Karpas-422 (cell line): ENCODE measurements at regions not wholly inside any gene's neighbourhood (a gene's known extent, or its start where the extent isn't known, plus 50 kb on each side); places are given as distances from the start of the nearest gene placed in this dataset.
A peak's percentile ranks its signal among the peaks of the same experiment; 100 is the strongest.

Source experiments
- DNase-seq: peaks from one replicate; pipeline ENCODE4 v3.0.0-alpha.2; 2015
- H2AFZ ChIP-seq: fragments of 200-600 bp; sonication (generic); 2 replicates; pipeline ENCODE4 v1.6.1; 2014; ENCODE audit warnings: antibody characterized with exemption, low read length, mixed read lengths
- H3K27ac ChIP-seq: fragments of 200-600 bp; sonication (generic); 2 replicates; pipeline ENCODE4 v1.5.1; 2014; ENCODE audit warnings: mild to moderate bottlenecking, low read length, moderate library complexity
- H3K27me3 ChIP-seq: fragments of 200-600 bp; sonication (generic); 2 replicates; pipeline ENCODE4 v1.6.1; 2014; ENCODE audit warnings: low read length, mixed read lengths
- H3K36me3 ChIP-seq: fragments of 200-600 bp; sonication (generic); 2 replicates; pipeline ENCODE4 v1.6.1; 2014; ENCODE audit warnings: low read length, mixed read lengths; ENCODE audit not compliant: insufficient read depth
- H3K4me1 ChIP-seq: fragments of 200-600 bp; sonication (generic); 2 replicates; pipeline ENCODE4 v1.6.1; 2014; ENCODE audit warnings: mild to moderate bottlenecking, low read length, mixed read lengths
- H3K4me2 ChIP-seq: fragments of 200-600 bp; sonication (generic); 2 replicates; pipeline ENCODE4 v1.6.1; 2014; ENCODE audit warnings: low read length, low read depth, mild to moderate bottlenecking; ENCODE audit not compliant: poor library complexity, severe bottlenecking
- H3K4me3 ChIP-seq: fragments of 200-600 bp; sonication (generic); 2 replicates; pipeline ENCODE4 v1.5.1; 2014; ENCODE audit warnings: mild to moderate bottlenecking, antibody characterized with exemption, low read length, mixed read lengths
- H3K79me2 ChIP-seq: fragments of 200-600 bp; sonication (generic); 2 replicates; pipeline ENCODE4 v1.6.1; 2014; ENCODE audit warnings: mild to moderate bottlenecking, low read length, mixed read lengths
- H3K9ac ChIP-seq: fragments of 200-600 bp; sonication (generic); 2 replicates; pipeline ENCODE4 v1.6.0; 2014; ENCODE audit warnings: low read length
- H3K9me2 ChIP-seq: fragments of 200-600 bp; sonication (generic), shearing (Covaris generic); replicated peaks from 2 replicates; pipeline ENCODE4 v1.6.0; 2014; ENCODE audit warnings: mild to moderate bottlenecking, low read length, moderate library complexity; ENCODE audit not compliant: insufficient read depth
- H3K9me3 ChIP-seq: fragments of 300-700, 200-600 bp; sonication (generic); 2 replicates; pipeline ENCODE4 v1.6.1; 2014; ENCODE audit warnings: low read length, mixed read lengths
- H4K20me1 ChIP-seq: fragments of 200-600 bp; sonication (generic); 2 replicates; pipeline ENCODE4 v1.6.1; 2014; ENCODE audit warnings: mild to moderate bottlenecking, antibody characterized with exemption, low read length, low read depth; ENCODE audit not compliant: insufficient read depth

- H3K9ac ChIP-seq: no peak overlapping the region
- H4K20me1 ChIP-seq: no peaks in the 10 kb centered on the region
- DNase-seq: no peak
- H3K36me3 ChIP-seq: no peaks in the 10 kb centered on the region
- H3K4me1 ChIP-seq: peaks cover 23% of the 10 kb centered on the region
- no peaks in the 10 kb centered on the region for H3K79me2 ChIP-seq
- no peaks in the 10 kb centered on the region for H3K9me3 ChIP-seq
- no peak overlapping the region for H3K4me3 ChIP-seq
- H2AFZ ChIP-seq: no peak overlapping the region
- H3K9me2 ChIP-seq: no peaks in the 10 kb centered on the region
- H3K27me3 ChIP-seq: no peaks in the 10 kb centered on the region
- no peak overlapping the region for H3K27ac ChIP-seq
- no peak overlapping the region for H3K4me2 ChIP-seq
These were observed 229.8 kb upstream of the TEX13C start for GRCh38 chrX:125089761-125090445.

- Histone ChIP-seq H3K27ac (peak overlapping the region; percentile 71), H3K9ac (no peak overlapping the region), H3K79me2 (no peaks in the 10 kb centered on the region), H3K9me3 (no peaks in the 10 kb centered on the region), H3K4me2 (peak overlapping the region; percentile 41), H3K9me2 (no peaks in the 10 kb centered on the region), H2AFZ (no peak overlapping the region), H3K4me1 (peaks cover 30% of the 10 kb centered on the region), H3K27me3 (no peaks in the 10 kb centered on the region), H3K36me3 (no peaks in the 10 kb centered on the region), H4K20me1 (no peaks in the 10 kb centered on the region), H3K4me3 (no peak overlapping the region)
- DNase-seq: peak; percentile 43
These were observed 225.8 kb upstream of the TEX13C start for GRCh38 chrX:125093852-125094251.

- H3K9me3 ChIP-seq: no peaks in the 10 kb centered on the region
- H2AFZ ChIP-seq: peak overlapping the region; percentile 27; the same call in 1 of the 2 replicates
- H3K36me3 ChIP-seq: no peaks in the 10 kb centered on the region
- DNase-seq: peak; percentile 56
- peaks cover 30% of the 10 kb centered on the region for H3K4me1 ChIP-seq
- no peak overlapping the region for H3K4me3 ChIP-seq
- no peaks in the 10 kb centered on the region for H3K79me2 ChIP-seq
- no peaks in the 10 kb centered on the region for H4K20me1 ChIP-seq
- no peak overlapping the region for H3K9ac ChIP-seq
- H3K9me2 ChIP-seq: no peaks in the 10 kb centered on the region
- H3K27me3 ChIP-seq: no peaks in the 10 kb centered on the region
- no peak overlapping the region for H3K4me2 ChIP-seq
- no peak overlapping the region for H3K27ac ChIP-seq
These were observed 224.8 kb upstream of the TEX13C start for GRCh38 chrX:125094901-125095300.

DNA sequence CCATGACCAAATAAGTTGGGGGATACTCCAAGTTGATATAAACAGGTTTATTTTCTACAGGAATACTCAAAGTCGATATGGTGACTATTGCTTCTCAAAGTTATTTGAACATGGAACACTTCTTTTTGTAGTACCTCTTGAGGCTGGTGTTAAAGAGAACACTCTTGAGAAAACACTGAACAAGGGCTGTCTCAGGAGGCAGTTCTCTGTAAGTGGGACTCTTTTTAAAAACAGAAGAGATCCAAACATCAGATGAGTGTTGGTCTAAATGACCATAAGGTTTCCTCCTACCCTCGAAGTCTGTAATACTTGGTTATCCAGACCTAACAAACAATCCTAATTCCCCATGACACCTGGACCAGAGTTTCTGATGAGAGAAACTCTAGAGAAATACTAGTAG lies 223.2 kb upstream of the TEX13C start:
- no peaks in the 10 kb centered on the region for H3K9me3 ChIP-seq

GRCh38 chrX:125096870-125097269 lies 222.8 kb upstream of the TEX13C start:
- Histone ChIP-seq H3K9me2 (no peaks in the 10 kb centered on the region), H3K9ac (no peak overlapping the region), H3K9me3 (no peaks in the 10 kb centered on the region), H3K79me2 (no peaks in the 10 kb centered on the region), H3K36me3 (no peaks in the 10 kb centered on the region), H3K4me3 (no peak overlapping the region), H3K4me1 (peaks cover 30% of the 10 kb centered on the region), H4K20me1 (no peaks in the 10 kb centered on the region), H3K27ac (no peak overlapping the region), H3K4me2 (no peak overlapping the region), H2AFZ (no peak overlapping the region), H3K27me3 (no peaks in the 10 kb centered on the region)
- DNase-seq: no peak

More for the DNA sequence above, 223.2 kb upstream of the TEX13C start:
- H3K4me2 ChIP-seq: no peak overlapping the region
- no peaks in the 10 kb centered on the region for H3K79me2 ChIP-seq
- no peak overlapping the region for H3K27ac ChIP-seq
- H4K20me1 ChIP-seq: no peaks in the 10 kb centered on the region
- H3K9ac ChIP-seq: no peak overlapping the region
- H3K27me3 ChIP-seq: no peaks in the 10 kb centered on the region
- no peak overlapping the region for H2AFZ ChIP-seq
- H3K4me3 ChIP-seq: no peak overlapping the region
- no peak for DNase-seq
- H3K4me1 ChIP-seq: peaks cover 30% of the 10 kb centered on the region
- no peaks in the 10 kb centered on the region for H3K36me3 ChIP-seq
- H3K9me2 ChIP-seq: no peaks in the 10 kb centered on the region

DNA sequence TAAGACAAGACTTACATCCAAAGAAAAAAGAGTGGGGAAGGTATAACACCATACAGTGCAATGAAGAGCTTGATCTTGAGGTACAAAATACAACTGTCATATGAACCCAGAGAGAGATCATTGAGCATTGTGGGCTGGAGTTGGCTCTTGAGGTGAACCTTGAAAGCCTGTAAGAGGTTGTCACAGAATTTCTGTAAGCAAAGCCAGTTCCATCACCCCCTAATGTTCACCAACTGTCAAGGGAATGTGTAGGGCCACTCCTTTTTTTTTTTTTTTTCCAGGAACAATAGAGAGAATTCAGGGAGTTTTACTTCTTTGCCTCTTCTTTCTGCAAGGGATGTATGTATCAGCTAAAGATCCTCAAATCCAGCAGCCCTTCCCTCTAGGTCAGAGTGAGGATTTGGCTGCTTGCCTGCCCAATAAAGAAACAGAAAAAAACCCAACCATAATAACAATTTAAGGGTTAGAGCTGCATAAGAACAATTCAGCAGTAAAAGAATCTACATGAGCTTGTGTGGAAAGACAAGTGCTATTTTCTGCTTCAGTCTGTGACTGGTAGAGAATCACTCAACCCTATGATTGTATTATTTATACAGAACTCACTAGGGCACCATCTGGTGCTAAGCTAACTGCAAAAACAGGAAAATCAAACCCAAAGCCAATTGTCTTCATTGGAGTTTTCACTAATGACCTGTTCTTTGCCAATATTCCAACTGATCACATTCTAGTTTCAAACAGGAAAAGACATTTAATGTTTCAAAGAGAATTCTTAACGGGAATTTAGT lies 217.5 kb upstream of the TEX13C start:
- DNase-seq: no peak
- no peak overlapping the region for H3K27ac ChIP-seq
- no peaks in the 10 kb centered on the region for H3K9me3 ChIP-seq
- H2AFZ ChIP-seq: no peak overlapping the region
- no peaks in the 10 kb centered on the region for H3K27me3 ChIP-seq
- H3K36me3 ChIP-seq: no peaks in the 10 kb centered on the region
- H3K9me2 ChIP-seq: no peaks in the 10 kb centered on the region
- no peak overlapping the region for H3K9ac ChIP-seq
- H3K4me1 ChIP-seq: no peaks in the 10 kb centered on the region
- no peak overlapping the region for H3K4me3 ChIP-seq
- no peaks in the 10 kb centered on the region for H4K20me1 ChIP-seq
- H3K4me2 ChIP-seq: no peak overlapping the region
- no peaks in the 10 kb centered on the region for H3K79me2 ChIP-seq

GRCh38 chrX:125103693-125104092 lies 216.0 kb upstream of the TEX13C start:
- H2AFZ ChIP-seq: no peak overlapping the region

DNA sequence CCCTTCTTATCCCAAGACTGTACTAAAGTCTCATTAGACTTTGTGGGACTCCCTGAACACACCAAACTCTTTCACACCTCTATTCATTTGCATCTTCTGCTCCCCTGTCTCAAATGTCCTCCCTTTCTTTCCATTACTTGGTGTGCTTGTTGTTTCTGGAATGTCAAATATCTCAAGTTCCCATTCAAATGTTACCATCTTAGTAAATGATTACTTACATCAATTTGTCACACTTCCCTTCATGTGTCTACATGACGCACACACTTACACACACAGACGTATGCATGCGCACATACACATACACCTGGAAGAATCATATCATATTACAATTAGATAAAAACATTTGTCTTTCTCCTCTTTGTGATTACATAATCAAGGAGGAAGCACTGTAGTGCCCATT lies 210.8 kb upstream of the TEX13C start:
- no peaks in the 10 kb centered on the region for H3K9me2 ChIP-seq
- no peaks in the 10 kb centered on the region for H3K36me3 ChIP-seq
- H3K4me2 ChIP-seq: no peak overlapping the region
- no peak overlapping the region for H3K9ac ChIP-seq
- DNase-seq: no peak
- H3K4me1 ChIP-seq: no peaks in the 10 kb centered on the region
- no peak overlapping the region for H3K27ac ChIP-seq
- H2AFZ ChIP-seq: no peak overlapping the region
- H3K9me3 ChIP-seq: no peaks in the 10 kb centered on the region
- no peaks in the 10 kb centered on the region for H4K20me1 ChIP-seq
- H3K79me2 ChIP-seq: no peaks in the 10 kb centered on the region
- no peak overlapping the region for H3K4me3 ChIP-seq
- H3K27me3 ChIP-seq: no peaks in the 10 kb centered on the region

More at GRCh38 chrX:125103693-125104092, 216.0 kb upstream of the TEX13C start:
- H4K20me1 ChIP-seq: no peaks in the 10 kb centered on the region
- no peak overlapping the region for H3K4me3 ChIP-seq
- DNase-seq: no peak
- no peaks in the 10 kb centered on the region for H3K36me3 ChIP-seq
- H3K9ac ChIP-seq: no peak overlapping the region
- H3K27me3 ChIP-seq: no peaks in the 10 kb centered on the region
- no peaks in the 10 kb centered on the region for H3K9me3 ChIP-seq
- H3K79me2 ChIP-seq: no peaks in the 10 kb centered on the region
- no peaks in the 10 kb centered on the region for H3K4me1 ChIP-seq
- no peak overlapping the region for H3K27ac ChIP-seq
- no peak overlapping the region for H3K4me2 ChIP-seq
- H3K9me2 ChIP-seq: no peaks in the 10 kb centered on the region
